HG02885 (cell line): ENCODE measurements at regions not wholly inside any gene's neighbourhood (a gene's known extent, or its start where the extent isn't known, plus 50 kb on each side); places are given as distances from the start of the nearest gene placed in this dataset.

Source experiments
- ATAC-seq: cut with Tn5 transposase; IDR thresholded peaks from one replicate; pipeline ENCODE4 v1.9.1; 2021; ENCODE audit warnings: mild to moderate bottlenecking; ENCODE audit not compliant: unreplicated experiment, poor library complexity

DNA sequence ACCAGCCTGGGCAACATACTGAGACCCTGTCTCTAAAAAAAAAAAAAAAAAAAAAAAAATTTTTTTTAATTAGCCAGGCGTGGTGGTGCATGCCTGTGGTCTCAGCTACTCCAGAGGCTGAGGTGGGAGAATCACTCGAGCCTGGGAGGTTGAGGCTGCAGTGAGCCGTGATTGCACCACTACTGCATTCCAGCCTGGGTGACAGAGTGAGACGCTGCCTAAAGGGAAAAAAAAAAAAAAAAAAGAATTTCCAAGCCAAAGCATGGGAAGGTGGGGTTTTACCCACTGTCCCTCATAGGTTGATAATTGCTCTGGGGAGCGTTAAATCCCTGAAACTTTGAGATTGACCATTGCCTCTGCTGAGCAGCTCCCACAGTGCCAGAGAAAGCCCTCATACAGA lies 427.5 kb downstream of the BCOR start:
- no peak for ATAC-seq

DNA sequence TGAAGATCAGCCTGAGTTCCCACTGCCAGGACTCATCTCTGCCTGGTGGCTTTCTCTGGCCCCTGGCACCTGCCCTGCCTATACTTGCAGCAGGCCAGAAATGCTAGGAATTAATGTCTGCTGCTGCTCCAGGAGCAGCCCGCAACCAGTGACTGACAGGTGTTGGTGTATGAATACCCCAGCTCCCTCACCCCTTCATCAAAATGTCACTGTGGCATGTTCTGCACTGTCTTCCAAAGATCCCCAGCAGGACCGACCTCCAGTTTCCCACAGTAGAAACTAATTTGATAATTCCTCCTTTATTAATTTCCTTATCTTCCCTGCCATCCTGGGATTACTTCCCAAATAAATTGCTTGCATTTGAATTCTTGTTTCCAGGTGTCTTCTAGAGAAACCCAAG lies 425.4 kb downstream of the BCOR start:
- ATAC-seq, result no peak

DNA sequence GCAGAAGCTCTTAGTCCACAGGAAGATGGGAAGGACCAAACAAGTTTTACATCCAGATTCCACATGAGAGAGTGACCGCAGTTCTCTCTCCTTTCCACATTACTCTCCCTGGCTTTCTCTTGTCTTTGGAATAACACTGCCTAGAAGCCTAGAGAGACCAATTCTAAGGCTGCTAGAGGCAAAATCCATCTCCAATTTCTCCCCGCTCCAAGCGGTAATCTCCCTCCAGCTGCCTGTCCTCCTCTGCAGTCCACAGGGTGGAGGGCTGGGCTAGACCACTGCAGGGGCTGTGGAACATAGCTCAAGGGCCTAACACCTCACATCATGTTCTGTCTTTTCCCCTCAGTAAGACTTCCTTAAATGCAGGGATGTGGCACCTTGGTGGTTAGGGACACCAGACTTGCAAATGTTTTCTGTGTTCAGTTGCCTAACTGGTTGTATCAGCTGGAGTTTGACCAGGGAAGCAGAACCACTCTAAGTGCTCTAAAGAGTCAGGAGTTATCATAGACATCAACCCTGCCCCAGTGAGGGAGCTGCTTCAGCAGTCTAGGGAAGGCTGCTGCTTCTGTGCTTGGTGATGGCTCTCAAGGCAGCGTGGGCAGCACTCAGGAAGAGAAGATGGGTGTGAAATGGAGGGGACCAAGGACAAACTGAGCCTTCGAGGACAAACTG lies 423.1 kb downstream of the BCOR start:
- no peak for ATAC-seq

DNA sequence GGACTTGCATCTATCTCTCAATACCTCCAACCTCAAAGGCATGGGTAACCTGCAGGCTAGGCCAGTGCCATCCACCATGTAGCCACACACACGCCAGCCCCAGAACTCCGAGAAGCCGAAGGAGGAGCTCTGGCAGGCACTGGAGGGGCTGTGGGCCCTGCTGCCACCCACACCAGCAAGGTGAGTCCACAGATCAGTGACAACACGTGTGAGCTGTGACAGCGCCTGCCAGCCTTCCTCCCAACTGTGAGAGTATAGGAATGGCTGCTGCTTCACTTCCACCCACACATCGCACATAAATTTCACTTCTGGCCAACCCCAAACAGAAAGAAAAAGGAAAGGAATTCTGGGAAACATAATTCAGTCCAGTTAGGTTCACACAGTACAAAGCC lies 422.6 kb downstream of the BCOR start:
- ATAC-seq, result no peak

DNA sequence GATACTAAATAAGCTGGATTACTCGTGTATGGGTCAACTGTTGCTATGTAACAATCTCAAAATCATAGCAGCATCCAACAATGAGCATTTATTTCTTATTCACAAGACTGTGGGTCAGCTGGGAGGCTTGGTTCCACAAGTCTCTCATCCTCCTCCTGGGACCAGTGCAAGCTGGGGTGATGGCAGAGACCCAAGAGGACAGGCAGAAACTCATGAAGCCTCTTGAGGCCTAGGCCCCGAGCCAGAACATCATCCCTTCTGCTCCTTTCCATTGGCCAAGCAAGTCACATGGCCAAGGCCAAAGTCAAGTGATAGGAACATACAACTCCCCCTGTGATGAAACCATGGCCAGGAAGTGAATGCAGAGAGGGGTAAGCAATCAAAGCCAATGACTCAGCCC lies 422.1 kb downstream of the BCOR start:
- no peak for ATAC-seq

DNA sequence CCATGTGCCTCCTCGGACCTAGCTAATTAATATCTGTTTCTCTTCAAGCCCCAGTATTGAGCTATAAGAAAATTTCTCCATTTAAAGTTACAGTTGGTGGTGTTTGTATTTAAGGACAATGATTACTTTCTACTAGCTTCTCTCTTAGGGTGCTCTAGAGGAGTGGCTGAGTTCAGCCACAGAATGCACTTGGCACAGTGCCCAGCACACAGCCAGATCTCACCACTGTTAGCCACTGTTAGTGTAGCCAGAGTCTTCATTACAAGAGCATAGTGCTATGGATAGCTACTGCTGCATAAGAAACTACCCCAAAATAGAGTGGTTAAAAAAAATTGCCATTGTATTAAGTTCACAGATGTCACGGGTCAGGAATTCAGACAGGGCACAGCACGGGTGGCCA lies 421.3 kb downstream of the BCOR start:
- no peak for ATAC-seq

DNA sequence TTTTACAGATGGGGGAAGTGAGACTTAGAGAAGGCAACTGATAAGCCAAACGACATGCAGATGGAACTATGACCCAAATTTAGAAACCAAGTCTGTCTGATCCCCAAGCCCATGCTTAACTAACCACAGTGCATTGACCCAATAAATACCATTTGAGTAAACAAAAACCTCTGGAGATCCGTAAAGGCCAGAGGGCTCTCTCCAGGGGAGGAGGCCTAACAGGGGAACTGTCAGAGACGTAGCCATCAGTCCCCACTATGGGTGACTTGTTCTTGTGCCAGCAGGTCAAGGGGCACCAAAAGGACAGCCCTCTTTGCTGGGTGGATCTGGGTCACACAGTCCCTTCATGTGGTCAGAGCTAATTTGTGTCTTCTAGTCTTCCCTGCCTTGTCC lies 420.2 kb downstream of the BCOR start:
- ATAC-seq, result no peak

DNA sequence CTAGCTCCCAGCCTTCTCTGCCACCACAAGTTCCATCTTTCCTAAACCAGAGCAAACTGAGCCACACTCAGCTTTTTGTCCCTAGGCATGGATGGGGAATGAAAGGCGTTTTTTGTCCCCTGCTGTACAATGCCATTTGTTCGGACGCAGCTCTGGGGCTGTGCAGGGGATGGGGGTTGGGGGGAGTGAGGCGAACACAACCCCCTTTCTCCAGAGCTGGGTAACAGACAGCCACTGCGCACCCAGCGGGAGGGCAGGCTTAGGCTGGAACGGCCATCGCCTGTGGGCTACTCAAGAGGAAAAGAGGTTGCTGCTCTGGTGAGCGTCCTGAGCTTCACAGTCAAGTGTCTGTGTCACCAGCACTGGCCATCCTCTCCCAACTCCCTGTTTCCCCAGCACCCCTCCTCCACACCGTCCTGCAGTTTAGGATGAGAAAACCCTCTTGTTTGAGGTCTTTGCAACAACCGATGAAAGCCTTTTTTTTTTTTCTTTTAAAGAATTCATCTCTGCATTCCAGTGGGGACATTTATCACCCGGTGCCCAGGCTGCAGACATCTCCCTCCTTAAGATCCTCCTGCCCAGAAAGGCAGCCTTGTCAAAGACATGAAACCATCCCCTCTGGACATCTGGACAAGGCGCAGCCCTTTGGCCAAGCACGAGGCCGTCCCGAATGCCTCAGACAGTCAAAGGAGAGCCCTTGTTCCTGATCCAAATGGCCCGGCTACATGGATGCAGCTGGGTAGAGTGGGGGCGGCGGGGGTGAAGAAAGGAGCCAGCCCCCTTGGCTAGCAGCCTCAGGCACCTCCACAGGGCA lies 419.6 kb downstream of the BCOR start:
- ATAC-seq, result no peak

DNA sequence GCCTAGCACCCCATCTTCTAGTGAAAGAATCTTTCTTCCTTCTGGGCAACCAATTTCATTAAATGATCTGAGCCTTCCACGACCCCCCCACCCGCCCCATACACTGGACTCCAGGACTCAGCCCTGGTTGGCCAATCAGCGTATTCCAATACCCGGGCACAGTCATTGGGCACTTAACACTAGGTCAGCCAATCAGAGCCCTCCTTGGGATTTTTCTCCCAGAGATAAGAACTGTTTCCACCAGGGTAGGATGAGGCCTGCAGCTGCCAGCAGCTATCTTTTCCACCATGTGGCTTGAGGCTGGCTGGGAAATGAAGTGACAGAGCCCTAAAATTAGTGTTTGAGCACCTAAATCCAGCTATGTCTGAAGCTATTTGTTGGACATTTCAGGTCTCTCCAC lies 418.8 kb downstream of the BCOR start:
- ATAC-seq, result no peak

DNA sequence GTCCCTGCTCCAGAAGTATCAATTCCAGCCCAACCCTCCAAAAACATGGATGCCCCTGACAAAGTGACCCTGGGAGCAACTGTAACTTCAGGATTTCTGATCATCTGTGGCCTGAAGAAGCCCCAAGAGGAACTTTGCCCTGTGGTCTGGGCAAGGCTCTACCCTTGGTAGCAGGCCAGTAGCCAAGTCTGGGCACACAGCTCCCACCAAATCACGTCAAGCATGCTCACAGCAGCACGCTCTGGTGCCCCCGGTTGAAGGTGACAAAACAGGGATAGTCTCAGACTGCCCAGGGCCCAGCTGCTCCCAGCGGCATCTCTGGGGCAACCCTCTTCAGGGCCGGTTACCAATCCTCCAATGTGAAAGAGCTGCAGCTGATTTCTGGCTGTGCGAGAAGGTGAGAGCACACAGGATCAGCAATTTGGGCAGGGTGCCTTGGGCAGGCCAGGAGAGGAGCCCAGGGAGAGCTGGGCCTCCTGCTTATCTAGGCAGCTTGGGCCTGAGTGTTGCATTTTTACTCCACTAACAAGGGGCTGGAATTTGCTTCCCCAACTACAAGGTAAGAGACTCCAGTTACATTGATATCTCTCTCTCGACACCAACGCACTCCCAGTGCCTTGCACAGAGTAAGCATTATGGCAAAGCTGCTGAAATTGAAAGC lies 418.1 kb downstream of the BCOR start:
- ATAC-seq, result no peak

DNA sequence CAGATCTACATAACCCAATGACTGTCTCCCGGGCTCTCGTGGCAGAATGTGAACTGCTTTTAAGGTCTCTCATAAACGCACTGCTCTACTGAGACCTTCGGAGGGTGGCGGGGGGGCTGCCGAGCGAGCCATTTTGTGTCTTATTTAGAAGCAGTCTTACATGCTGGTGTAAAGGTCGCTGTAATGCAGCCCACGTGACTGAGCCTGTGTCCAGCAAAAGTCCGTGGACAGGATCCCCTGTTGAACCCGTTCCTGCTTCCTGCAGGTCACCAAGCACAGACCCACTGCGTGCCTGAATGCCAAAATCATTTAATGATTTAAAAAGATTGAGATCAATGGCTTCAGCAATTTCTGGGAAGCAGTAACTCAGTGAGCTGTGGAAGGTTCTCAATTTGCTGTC lies 415.9 kb downstream of the BCOR start:
- ATAC-seq, result no peak

DNA sequence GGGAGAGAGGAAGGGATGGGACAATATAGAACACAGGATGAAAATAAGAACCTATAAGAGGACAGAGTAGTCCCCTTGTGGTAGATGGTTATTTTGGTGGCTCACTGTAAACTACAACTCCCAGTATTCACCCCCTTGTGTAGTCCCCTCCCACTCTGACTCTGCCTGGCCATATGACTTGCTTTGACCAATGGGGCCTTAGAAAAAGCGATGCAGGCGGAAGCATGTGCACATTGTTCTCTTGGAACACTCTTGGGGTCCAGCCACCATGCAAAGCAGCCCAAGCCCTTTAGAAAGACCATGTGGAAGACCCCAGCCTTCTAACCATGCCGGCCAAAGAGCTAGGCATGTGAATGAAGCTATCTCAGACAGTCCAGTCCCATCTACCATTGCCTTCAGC lies 415.0 kb downstream of the BCOR start:
- no peak for ATAC-seq

DNA sequence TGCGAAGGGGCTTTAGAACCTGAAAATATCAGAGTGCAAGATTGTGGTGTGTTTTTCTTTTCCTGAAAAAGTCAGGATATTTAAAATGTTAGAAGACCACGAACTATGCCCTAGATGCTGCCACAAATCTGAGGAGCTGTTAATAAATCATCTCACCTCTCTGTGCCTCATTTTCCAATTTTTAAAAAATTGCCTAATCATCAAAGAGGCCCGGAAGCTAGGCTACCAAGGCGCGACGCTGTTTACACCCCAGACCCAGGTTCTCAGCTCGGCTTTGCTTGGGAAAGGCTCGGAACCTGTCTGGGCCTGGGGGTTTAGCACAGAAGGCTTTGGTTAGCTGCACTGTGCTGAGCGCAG lies 409.6 kb downstream of the BCOR start:
- ATAC-seq, result no peak

DNA sequence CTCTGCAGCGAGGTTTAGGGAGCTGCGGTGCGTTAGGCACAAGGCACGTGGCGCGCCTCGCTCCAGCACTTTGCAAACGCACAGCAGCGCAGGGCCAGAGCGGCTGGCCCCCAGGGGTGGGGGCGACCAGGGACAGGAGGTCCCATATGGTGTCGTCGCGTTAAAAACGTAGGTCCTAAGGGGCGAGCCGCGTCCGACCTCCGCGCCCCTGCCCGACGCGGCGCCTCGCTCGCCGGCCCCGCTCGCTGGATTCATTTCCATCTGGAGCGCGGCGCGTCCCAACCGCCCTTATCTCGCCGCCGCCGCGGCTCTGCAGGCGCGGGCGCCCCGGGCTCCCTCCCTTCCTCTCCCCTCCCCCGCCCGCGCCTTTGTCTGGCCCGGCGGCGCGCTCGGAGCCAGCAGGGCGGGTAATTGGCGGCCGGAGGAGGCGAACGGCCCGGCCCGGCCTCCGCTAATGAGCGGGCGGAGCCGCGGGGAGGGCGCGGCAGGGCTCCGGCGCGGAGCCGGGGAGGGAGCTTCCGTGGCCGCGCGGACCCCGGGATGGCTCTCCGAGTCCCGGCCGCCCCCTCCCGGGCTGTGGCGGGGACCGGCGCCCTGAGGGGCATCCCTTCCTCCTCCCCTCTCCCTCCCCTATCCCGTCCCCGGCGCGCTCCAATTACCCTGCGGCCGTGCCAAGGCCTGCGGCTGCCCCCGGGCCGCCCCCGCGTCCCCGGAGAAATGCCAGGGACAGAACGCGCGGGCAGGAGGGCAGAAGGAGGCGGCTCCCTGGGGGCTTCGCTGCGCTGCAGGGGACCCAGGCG lies 409.0 kb downstream of the BCOR start:
- no peak for ATAC-seq

DNA sequence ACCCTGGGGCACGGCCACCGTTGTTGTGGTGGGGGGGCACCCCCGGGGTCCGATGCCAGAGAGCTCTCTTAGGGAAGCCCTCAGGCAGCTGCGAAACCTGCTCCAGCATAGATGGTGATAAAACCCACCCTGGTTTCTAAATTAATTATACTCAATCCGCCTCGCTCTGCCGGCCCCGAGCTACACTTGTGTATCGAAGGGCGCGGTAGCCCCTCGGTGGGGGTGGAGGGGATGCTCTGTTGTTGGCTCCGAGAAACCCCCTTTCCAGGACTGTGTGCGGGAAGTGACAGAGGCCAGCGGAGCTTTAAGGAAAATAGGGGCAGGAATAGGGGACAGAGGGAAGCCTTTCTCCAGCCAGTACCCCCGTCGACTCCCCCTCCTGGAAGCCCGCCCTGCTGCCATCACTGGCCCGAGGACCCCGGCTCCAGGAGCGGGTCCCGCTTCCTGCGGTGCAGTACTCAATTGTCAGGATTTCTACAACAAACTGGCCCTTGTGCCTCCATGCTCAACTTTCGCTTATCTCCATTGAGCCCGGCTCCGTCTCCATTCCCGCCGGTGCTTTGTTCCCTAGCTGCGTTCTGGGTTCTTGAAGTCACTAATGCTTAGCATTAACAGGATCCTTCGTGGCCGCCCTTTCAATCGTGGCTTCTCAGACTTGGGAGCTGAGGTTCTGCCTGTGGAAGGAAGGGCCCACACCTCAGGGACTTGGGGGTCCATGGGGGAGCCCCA lies 408.2 kb downstream of the BCOR start:
- ATAC-seq, result no peak

DNA sequence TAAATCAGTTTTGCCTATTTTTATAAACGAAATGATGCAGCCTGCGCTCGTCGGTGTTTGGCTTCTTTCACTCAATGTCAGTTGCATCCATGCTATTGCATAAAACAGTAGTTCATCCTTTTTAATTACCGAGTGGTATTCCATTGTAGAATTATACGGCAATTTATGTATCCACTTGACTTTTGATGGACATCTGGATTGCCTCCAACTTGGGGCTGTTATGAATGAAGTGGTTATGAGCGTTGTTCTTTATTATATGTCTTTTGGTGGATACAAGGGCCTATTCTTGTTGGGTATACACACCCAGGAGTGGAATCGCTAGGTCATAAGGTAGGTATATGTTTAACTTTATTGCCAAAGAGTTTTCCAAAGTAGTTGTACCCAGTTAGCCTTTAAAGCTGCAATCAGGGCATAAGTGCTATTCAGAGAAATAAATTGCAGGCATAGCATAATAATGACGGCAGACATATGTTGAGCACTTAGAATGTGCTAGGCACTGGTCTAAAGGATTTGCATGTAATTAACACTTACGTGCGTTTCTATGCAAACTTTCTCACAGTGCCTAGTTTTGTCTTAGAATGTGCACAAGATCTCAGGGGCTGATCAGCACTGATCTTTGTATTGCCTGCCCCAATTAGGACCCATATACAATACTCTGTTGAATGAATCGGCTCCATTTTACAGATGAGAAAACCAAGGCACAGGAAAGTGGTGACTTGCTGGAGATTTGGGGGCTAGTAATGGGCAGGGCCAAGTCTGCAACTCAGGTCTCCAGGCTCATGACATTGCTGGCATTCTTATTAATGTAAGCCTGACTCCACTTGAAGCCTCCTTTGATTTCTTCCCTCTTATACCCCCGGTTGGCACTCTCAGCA lies 407.0 kb downstream of the BCOR start:
- ATAC-seq, result no peak

DNA sequence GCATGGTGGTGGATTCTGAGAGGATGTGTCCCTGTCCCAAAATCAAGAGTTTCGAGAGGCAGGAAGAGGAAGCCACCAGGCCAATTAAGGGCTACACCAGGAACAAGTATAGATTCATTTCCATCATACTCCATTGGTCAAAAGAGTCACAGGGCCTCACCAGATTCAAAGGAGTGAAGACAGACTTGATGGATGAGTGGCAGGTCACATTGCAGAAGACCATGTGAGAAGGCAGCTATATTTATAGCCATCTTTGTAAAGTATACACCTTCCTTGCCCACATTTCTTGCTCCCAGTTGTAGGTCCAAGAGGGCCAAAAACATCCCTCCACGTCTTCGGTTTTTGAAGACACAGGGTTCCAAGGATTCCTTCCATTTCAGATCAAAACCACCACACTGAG lies 406.0 kb downstream of the BCOR start:
- no peak for ATAC-seq

DNA sequence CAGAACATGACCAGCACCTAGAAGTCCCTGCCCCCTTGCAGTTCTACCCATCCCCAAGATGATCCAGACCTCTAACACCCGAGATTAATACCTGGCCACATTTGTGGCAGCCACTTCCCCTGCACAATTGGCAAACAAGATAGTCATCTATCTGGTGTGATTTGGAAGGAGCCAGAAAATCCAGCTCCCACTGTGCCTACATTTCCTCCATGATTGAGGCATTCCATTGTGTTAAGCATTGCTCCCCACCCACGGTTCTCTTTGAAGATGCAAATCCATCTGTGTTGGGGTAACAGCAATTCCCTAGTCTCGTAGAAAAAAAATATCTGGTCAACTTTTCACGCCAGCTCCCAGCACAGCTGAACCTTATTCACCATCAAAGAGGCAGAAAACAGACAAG lies 405.0 kb downstream of the BCOR start:
- no peak for ATAC-seq

DNA sequence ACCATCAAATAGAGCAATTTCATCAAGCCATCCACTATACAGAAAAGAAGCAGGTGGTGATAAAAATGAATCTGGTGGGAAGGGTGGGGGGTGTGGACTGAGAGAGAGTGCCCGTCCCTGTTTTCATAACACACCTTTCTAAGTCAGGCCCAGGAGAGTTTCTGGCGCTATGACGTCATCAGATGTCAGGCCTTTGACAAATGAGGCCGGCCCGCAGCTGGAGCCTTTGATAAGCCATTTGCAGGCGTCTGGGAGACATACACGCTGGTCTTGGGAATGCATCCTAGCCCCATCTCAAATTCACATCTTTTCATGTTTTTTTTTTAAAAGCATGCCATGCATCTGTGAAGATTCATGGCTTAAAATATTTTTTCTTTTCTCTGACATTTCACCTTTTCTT lies 404.5 kb downstream of the BCOR start:
- no peak for ATAC-seq
